Smooth muscle cell of the brain vasculature (primary cell): ENCODE measurements at regions not wholly inside any gene's neighbourhood (a gene's known extent, or its start where the extent isn't known, plus 50 kb on each side); places are given as distances from the start of the nearest gene placed in this dataset.

Experiments used
- DNase-seq: peaks from one replicate; pipeline ENCODE4 v3.0.0-alpha.2; 2012; ENCODE audit warnings: low read depth, low spot score

GRCh38 chr13:73967397-73968165 is 166.6 kb downstream of the KLF12 start:
- no peak for DNase-seq

- DNase-seq, result no peak
Observed at GRCh38 chr13:73966331-73966730, 167.9 kb downstream of the KLF12 start.

- DNase-seq, result no peak
Observed at GRCh38 chr13:73962284-73962683, 171.9 kb downstream of the KLF12 start.

GRCh38 chr13:73961181-73961580 is 173.0 kb downstream of the KLF12 start:
- DNase-seq, result no peak

- no peak for DNase-seq
Observed at GRCh38 chr13:73960474-73960873, 173.7 kb downstream of the KLF12 start.

GRCh38 chr13:73958657-73959397 is 175.4 kb downstream of the KLF12 start:
- DNase-seq, result no peak

GRCh38 chr13:73957889-73958288 is 176.3 kb downstream of the KLF12 start:
- DNase-seq, result no peak

GRCh38 chr13:73956795-73957408 is 177.3 kb downstream of the KLF12 start:
- DNase-seq, result no peak

- no peak for DNase-seq
Observed at GRCh38 chr13:73955977-73956500, 178.2 kb downstream of the KLF12 start.

- no peak for DNase-seq
Observed at GRCh38 chr13:73954808-73955207, 179.4 kb downstream of the KLF12 start.

GRCh38 chr13:73952648-73953047 is 181.6 kb downstream of the KLF12 start:
- DNase-seq, result no peak

GRCh38 chr13:73948848-73949529 is 185.2 kb downstream of the KLF12 start:
- DNase-seq, result no peak

- no peak for DNase-seq
Observed at GRCh38 chr13:73945871-73946270, 188.3 kb downstream of the KLF12 start.

GRCh38 chr13:73945382-73945781 is 188.8 kb downstream of the KLF12 start:
- DNase-seq, result no peak

- no peak for DNase-seq
Observed at GRCh38 chr13:73943965-73944233, 190.3 kb downstream of the KLF12 start.

- DNase-seq, result no peak
Observed at GRCh38 chr13:73943137-73943964, 190.9 kb downstream of the KLF12 start.

GRCh38 chr13:73941752-73942151 is 192.5 kb downstream of the KLF12 start:
- DNase-seq, result no peak

GRCh38 chr13:73940098-73940497 is 194.1 kb downstream of the KLF12 start:
- no peak for DNase-seq

GRCh38 chr13:73939603-73940002 is 194.6 kb downstream of the KLF12 start:
- no peak for DNase-seq

- DNase-seq, result no peak
Observed at GRCh38 chr13:73939071-73939380, 195.2 kb downstream of the KLF12 start.

GRCh38 chr13:73938372-73939070 is 195.7 kb downstream of the KLF12 start:
- peak; percentile 56 for DNase-seq
